Skin of body (tissue), 1 donor: ENCODE measurements at regions not wholly inside any gene's neighbourhood (a gene's known extent, or its start where the extent isn't known, plus 50 kb on each side); places are given as distances from the start of the nearest gene placed in this dataset.
"Not testable (repeated sequence)": the region's sequence is repeated elsewhere in the genome, so short reads cannot be mapped to it uniquely, and the experiment has no call there.

Experiments used
- DNase-seq: peaks from one replicate; lab custom pipeline; 2025; lab: John Stamatoyannopoulos, UW

GRCh38 chr2:87634971-87635650 is 112.8 kb upstream of the PLGLB2 start:
- not testable (repeated sequence) for DNase-seq

GRCh38 chr2:87636246-87636645 is 111.6 kb upstream of the PLGLB2 start:
- not testable (repeated sequence) for DNase-seq

- DNase-seq, result not testable (repeated sequence)
Measured at GRCh38 chr2:87636735-87637134, 111.2 kb upstream of the PLGLB2 start.

- not testable (repeated sequence) for DNase-seq
Measured at GRCh38 chr2:87637249-87637990, 110.5 kb upstream of the PLGLB2 start.

GRCh38 chr2:87638114-87638807 is 109.6 kb upstream of the PLGLB2 start:
- DNase-seq, result not testable (repeated sequence)

- DNase-seq, result not testable (repeated sequence)
Measured at GRCh38 chr2:87638872-87639271, 109.0 kb upstream of the PLGLB2 start.

- DNase-seq, result not testable (repeated sequence)
Measured at GRCh38 chr2:87639801-87640440, 108.0 kb upstream of the PLGLB2 start.

- DNase-seq, result not testable (repeated sequence)
Measured at GRCh38 chr2:87640961-87641563, 106.8 kb upstream of the PLGLB2 start.

- DNase-seq, result not testable (repeated sequence)
Measured at GRCh38 chr2:87643165-87643564, 104.7 kb upstream of the PLGLB2 start.

GRCh38 chr2:87647737-87648498 is 100.0 kb upstream of the PLGLB2 start:
- not testable (repeated sequence) for DNase-seq

- DNase-seq, result not testable (repeated sequence)
Measured at GRCh38 chr2:87648815-87649214, 99.1 kb upstream of the PLGLB2 start.

GRCh38 chr2:87649871-87650270 is 98.0 kb upstream of the PLGLB2 start:
- DNase-seq, result not testable (repeated sequence)

- not testable (repeated sequence) for DNase-seq
Measured at GRCh38 chr2:87650837-87651236, 97.0 kb upstream of the PLGLB2 start.

- DNase-seq, result not testable (repeated sequence)
Measured at GRCh38 chr2:87651589-87651988, 96.3 kb upstream of the PLGLB2 start.

- not testable (repeated sequence) for DNase-seq
Measured at GRCh38 chr2:87653373-87653772, 94.5 kb upstream of the PLGLB2 start.

- DNase-seq, result not testable (repeated sequence)
Measured at GRCh38 chr2:87654136-87654814, 93.6 kb upstream of the PLGLB2 start.

- DNase-seq, result not testable (repeated sequence)
Measured at GRCh38 chr2:87657915-87658314, 90.0 kb upstream of the PLGLB2 start.

GRCh38 chr2:87658357-87658756 is 89.5 kb upstream of the PLGLB2 start:
- DNase-seq, result not testable (repeated sequence)

- not testable (repeated sequence) for DNase-seq
Measured at GRCh38 chr2:87658976-87659375, 88.9 kb upstream of the PLGLB2 start.

- not testable (repeated sequence) for DNase-seq
Measured at GRCh38 chr2:87660164-87660563, 87.7 kb upstream of the PLGLB2 start.
